HFFc6 (cell line): ENCODE measurements at regions not wholly inside any gene's neighbourhood (a gene's known extent, or its start where the extent isn't known, plus 50 kb on each side); places are given as distances from the start of the nearest gene placed in this dataset.

Source experiments
- DNase-seq: peaks from one replicate; pipeline ENCODE4 v3.0.0-alpha.2; 2018
- H3K27ac Mint-ChIP-seq: 2 replicates; pipeline ENCODE4 v1.8.0; 2020; ENCODE audit warnings: mild to moderate bottlenecking, mixed read lengths
- H3K27me3 Mint-ChIP-seq: 2 replicates; pipeline ENCODE4 v1.8.0; 2021; ENCODE audit warnings: mild to moderate bottlenecking, moderate library complexity, mixed read lengths; ENCODE audit not compliant: insufficient read depth
- H3K36me3 Mint-ChIP-seq: 2 replicates; pipeline ENCODE4 v1.8.0; 2021; ENCODE audit warnings: low read depth, mixed read lengths
- H3K4me1 Mint-ChIP-seq: 2 replicates; pipeline ENCODE4 v1.8.0; 2020; ENCODE audit warnings: low read depth, mixed read lengths
- H3K4me3 Mint-ChIP-seq: 2 replicates; pipeline ENCODE4 v1.8.0; 2020; ENCODE audit warnings: mild to moderate bottlenecking, moderate library complexity, mixed read lengths
- H3K9me3 Mint-ChIP-seq: 2 replicates; pipeline ENCODE4 v1.8.0; 2020; ENCODE audit warnings: mild to moderate bottlenecking, mixed read lengths
- TF ChIP-seq, protein P1 (sequence below): fragments of 200-600 bp; sonication (generic); IDR thresholded peaks from 2 replicates; pipeline ENCODE4 v1.5.0; 2021; ENCODE audit warnings: antibody characterized with exemption, mild to moderate bottlenecking

DNA sequence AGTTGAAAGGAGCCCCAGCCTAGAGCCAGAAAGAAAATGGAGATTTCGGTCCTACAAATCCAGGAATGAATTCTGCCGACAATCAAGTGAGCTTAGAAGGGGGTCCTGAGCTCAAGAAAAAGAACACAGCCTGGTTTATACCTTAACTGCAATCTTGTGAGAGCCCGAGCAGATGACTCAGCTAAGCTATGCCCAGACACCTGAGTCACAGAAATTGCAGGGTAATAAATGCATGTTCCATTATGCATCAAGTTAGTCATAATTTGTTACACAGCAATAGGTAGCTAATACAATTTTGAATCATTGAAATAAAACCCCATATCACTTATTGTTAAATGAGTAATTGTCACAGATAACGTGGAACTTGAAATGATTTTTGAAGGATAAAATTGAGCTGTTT lies 111.8 kb upstream of the FOXP2 start:
- no peak for DNase-seq
- no peaks in the 10 kb centered on the region for H3K27me3 Mint-ChIP-seq
- H3K36me3 Mint-ChIP-seq: no peaks in the 10 kb centered on the region
- peaks cover 9% of the 10 kb centered on the region; the same call in 1 of the 2 replicates for H3K9me3 Mint-ChIP-seq
- H3K4me1 Mint-ChIP-seq: no peaks in the 10 kb centered on the region
- H3K27ac Mint-ChIP-seq: no peak overlapping the region
- TF ChIP-seq, protein P1, sequence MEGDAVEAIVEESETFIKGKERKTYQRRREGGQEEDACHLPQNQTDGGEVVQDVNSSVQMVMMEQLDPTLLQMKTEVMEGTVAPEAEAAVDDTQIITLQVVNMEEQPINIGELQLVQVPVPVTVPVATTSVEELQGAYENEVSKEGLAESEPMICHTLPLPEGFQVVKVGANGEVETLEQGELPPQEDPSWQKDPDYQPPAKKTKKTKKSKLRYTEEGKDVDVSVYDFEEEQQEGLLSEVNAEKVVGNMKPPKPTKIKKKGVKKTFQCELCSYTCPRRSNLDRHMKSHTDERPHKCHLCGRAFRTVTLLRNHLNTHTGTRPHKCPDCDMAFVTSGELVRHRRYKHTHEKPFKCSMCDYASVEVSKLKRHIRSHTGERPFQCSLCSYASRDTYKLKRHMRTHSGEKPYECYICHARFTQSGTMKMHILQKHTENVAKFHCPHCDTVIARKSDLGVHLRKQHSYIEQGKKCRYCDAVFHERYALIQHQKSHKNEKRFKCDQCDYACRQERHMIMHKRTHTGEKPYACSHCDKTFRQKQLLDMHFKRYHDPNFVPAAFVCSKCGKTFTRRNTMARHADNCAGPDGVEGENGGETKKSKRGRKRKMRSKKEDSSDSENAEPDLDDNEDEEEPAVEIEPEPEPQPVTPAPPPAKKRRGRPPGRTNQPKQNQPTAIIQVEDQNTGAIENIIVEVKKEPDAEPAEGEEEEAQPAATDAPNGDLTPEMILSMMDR: no peak
- H3K4me3 Mint-ChIP-seq: no peak overlapping the region

DNA sequence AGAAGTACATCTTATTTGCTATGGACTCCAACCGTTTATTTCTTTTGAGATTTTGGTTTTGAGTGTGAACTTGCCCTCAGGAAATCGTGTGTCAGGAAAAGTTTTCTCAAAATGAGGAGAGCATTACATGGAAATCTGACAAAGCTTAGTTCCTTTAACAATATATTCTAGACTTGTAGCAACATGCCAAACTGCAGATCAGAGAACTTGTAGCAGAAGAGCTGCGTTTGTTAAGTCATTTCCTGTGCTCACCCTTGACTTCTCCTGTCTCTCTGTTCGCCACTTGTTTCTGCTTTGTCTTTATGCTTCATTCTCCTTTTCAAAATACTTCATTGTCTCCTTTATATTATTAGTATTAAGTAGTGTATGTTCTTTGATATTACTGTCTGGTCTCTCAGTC lies 116.6 kb upstream of the FOXP2 start:
- Mint-ChIP-seq H3K4me3 (no peak overlapping the region), H3K9me3 (peaks cover 3% of the 10 kb centered on the region), H3K27ac (no peak overlapping the region), H3K27me3 (no peaks in the 10 kb centered on the region), H3K36me3 (no peaks in the 10 kb centered on the region), H3K4me1 (no peaks in the 10 kb centered on the region)
- DNase-seq: no peak
- TF ChIP-seq, protein P1: no peak

DNA sequence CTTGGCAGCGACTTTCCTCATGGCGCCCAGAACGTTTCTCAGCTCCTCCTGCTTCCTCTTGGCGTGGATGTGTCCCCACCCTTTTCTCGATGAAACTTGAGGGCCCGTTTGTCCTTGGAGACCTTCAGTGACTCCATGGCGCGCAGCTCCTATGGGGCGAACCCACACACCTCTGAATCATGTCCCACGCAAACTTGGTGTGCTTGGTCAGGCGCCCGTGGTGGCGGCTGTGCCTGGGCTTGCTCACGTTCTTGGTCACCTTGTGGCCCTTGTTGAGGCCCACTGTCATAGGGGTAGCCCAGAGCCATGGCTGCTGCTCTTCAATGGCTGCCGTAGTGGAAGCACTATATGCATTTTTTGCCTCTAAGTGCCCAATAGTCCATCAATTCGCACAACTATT lies 117.5 kb upstream of the FOXP2 start:
- Mint-ChIP-seq H3K27ac (no peak overlapping the region), H3K36me3 (no peaks in the 10 kb centered on the region), H3K4me3 (no peak overlapping the region), H3K27me3 (no peaks in the 10 kb centered on the region), H3K4me1 (no peaks in the 10 kb centered on the region), H3K9me3 (peaks cover 3% of the 10 kb centered on the region)
- no peak for DNase-seq
- TF ChIP-seq, protein P1: no peak

DNA sequence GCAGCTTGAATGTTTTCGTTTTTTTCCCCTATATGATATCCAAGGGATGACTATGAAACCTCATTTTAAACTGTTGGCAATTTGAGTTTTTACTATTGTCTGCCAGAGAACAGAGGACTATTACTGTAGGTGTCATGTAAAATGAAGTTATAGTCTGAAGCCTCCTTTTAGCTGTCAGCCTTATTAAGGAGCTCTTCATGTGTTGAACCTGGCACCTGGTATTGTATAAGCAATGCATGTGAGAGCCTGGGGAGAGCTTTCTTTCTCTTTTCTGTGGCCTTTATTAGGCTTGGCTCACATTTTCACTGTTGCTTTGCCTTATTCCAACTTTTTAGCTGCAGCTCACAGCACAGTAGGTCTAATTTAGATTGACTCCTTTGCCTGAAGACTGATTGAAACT lies 119.1 kb upstream of the FOXP2 start:
- no peak for DNase-seq
- TF ChIP-seq, protein P1: no peak
- Mint-ChIP-seq H3K9me3 (peaks cover 3% of the 10 kb centered on the region), H3K4me1 (no peaks in the 10 kb centered on the region), H3K4me3 (no peak overlapping the region), H3K36me3 (no peaks in the 10 kb centered on the region), H3K27me3 (no peaks in the 10 kb centered on the region), H3K27ac (no peak overlapping the region)

DNA sequence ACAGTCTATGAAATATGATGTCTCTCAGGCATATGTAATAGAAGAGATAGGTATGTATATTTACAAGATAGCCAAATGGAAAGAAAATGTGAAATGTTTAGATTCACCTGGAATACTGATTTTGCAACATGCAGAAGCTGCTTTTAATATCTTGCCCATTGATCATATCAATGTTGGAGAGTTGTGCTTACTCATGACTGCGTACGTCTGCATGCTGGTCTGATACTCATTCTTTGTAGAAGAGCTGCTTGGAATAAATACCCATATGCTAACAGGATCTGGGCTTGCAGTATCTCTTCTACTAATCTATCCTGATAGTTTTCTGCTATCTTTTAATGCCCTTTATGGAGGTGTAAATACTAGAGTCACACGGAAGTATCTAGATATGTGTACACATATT lies 120.6 kb upstream of the FOXP2 start:
- H3K36me3 Mint-ChIP-seq: no peaks in the 10 kb centered on the region
- DNase-seq: no peak
- H3K9me3 Mint-ChIP-seq: peaks cover 3% of the 10 kb centered on the region
- H3K27ac Mint-ChIP-seq: no peak overlapping the region
- H3K4me3 Mint-ChIP-seq: no peak overlapping the region
- H3K4me1 Mint-ChIP-seq: no peaks in the 10 kb centered on the region
- H3K27me3 Mint-ChIP-seq: no peaks in the 10 kb centered on the region
- TF ChIP-seq, protein P1: no peak
